ENCODE measurements at regions not wholly inside any gene's neighbourhood (a gene's known extent, or its start where the extent isn't known, plus 50 kb on each side); places are given as distances from the start of the nearest gene placed in this dataset.
A peak's percentile ranks its signal among the peaks of the same experiment; 100 is the strongest.

DNA sequence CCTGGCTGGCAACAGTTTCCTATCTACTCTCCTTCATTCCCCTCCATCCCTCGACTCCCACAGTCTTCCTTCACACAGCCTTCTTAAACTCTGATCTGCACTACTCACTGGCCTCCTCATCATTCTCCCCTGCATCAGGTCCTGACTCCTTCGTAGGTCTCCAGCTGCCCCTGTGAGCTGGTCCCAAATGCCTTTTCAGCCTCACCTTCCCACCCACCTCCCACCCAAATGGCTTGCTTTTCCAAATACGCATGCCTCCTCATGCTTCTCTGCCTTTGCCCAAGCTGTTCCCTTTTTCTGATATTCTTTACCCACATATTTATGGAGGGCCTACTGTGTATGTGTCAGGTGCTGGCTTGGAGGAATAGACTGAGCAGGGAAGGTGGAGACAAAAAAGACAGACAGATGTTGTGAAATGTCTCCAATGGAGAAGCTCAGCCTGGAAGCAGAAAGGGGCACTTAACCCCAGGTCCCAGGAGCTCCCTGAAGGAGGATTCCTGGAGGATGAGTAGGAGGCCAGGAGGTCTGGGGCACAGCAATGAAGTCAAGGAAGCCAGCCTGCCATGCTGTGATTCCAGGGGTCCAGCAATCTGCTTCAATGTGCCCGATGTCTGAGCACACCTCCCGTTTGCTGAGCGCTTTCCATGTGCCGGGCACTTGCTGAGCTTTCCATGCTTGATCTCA lies 252.2 kb downstream of the SHQ1 start:
- Histone ChIP-seq H3K27me3 (ENCODE audit: control insufficient read depth in 2 of 2, insufficient read depth in 2 of 2, low read length in 2 of 2) (no peaks in the 10 kb centered on the region), H3K4me3 (replicated peaks in 1 of 3; ENCODE audit: low read depth in 2 of 3, low read length in 3 of 3) (no peak overlapping the region), H3K4me1 (ENCODE audit: control insufficient read depth in 1 of 2, insufficient read depth in 2 of 2, low read length in 2 of 2) (peaks cover 26 to 27% of the 10 kb centered on the region in 2 donors), H3K36me3 (replicated peaks in 1 of 2; ENCODE audit: control insufficient read depth in 1 of 2, insufficient read depth in 2 of 2, low read length in 2 of 2) (no peaks in the 10 kb centered on the region), H2AFZ (ENCODE audit: insufficient read depth, low read depth, low read length, poor library complexity, severe bottlenecking) (no peak overlapping the region), H3K9ac (ENCODE audit: insufficient read depth, low read length, poor library complexity, severe bottlenecking) (no peak overlapping the region), H3K27ac (ENCODE audit: low read depth in 1 of 2, low read length in 2 of 2) (no peak overlapping the region), H3K4me2 (replicated peaks; ENCODE audit: extremely low read depth, low read length, poor library complexity, severe bottlenecking) (no peak overlapping the region), H4K20me1 (ENCODE audit: insufficient read depth, low read length) (no peaks in the 10 kb centered on the region), H3K9me3 (replicated peaks in 1 of 2; ENCODE audit: control insufficient read depth in 1 of 2, insufficient read depth in 1 of 2, low read length in 2 of 2) (no peaks in the 10 kb centered on the region), H3K79me2 (ENCODE audit: insufficient read depth, low read length) (no peaks in the 10 kb centered on the region)
- no peak for DNase-seq
- Mint-ChIP-seq H3K27ac (peak overlapping the region in 2 of 7 donors; percentile 26 to 61), H3K4me3 (no peak overlapping the region), H3K27me3 (ENCODE audit: low read depth in 3 of 3) (peaks cover 0 to 4% (median 2%) of the 10 kb centered on the region in 3 donors), H3K9me3 (peaks cover 0 to 2% (median 0%) of the 10 kb centered on the region in 7 donors), H3K4me1 (peaks cover 41% of the 10 kb centered on the region), H3K36me3 (peaks cover 0 to 3% of the 10 kb centered on the region in 2 donors)
- intact Hi-C loops (cut with micrococcal nuclease), result loop anchor here in 1 of 2 donors (10.0 kb wide), 1 partner anchor 59 kb away; no protein-coding TSS in a partner anchor
- WGBS (ENCODE audit: insufficient coverage), result 94% methylated on average over 6 of the region's 7 CpGs
- TF ChIP-seq, protein P1, sequence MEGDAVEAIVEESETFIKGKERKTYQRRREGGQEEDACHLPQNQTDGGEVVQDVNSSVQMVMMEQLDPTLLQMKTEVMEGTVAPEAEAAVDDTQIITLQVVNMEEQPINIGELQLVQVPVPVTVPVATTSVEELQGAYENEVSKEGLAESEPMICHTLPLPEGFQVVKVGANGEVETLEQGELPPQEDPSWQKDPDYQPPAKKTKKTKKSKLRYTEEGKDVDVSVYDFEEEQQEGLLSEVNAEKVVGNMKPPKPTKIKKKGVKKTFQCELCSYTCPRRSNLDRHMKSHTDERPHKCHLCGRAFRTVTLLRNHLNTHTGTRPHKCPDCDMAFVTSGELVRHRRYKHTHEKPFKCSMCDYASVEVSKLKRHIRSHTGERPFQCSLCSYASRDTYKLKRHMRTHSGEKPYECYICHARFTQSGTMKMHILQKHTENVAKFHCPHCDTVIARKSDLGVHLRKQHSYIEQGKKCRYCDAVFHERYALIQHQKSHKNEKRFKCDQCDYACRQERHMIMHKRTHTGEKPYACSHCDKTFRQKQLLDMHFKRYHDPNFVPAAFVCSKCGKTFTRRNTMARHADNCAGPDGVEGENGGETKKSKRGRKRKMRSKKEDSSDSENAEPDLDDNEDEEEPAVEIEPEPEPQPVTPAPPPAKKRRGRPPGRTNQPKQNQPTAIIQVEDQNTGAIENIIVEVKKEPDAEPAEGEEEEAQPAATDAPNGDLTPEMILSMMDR (IDR thresholded peaks at IDR 0.05), result no peak

DNA sequence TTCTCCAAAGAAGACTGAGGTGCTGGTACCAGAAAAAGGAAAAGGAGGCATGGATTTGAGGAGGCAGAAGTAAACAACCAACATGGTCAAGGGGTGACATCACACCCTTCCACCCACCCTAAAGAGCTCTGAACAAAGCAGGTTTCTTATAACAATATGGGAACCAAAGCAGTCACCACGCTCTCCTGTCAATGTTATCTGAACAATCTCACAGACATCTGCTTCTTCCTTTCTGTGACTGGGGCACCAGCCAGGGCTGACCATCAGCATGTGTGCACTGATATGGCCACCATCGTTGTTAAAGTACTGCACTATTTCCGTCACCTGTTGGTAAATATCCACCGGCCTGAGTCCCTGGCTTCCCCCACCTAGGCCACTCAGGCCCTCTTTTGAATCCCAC lies 252.9 kb downstream of the SHQ1 start:
- peaks cover 26 to 27% of the 10 kb centered on the region in 2 donors for H3K4me1 ChIP-seq (ENCODE audit: control insufficient read depth in 1 of 2, insufficient read depth in 2 of 2, low read length in 2 of 2)
- Mint-ChIP-seq H3K27me3 (ENCODE audit: low read depth in 3 of 3) (peaks cover 0 to 4% (median 2%) of the 10 kb centered on the region in 3 donors), H3K27ac (peak overlapping the region in 3 of 7 donors; percentile 26 to 55 (median 33)), H3K4me3 (no peak overlapping the region), H3K4me1 (peaks cover 41% of the 10 kb centered on the region), H3K36me3 (peaks cover 0 to 3% of the 10 kb centered on the region in 2 donors), H3K9me3 (peaks cover 0 to 2% (median 0%) of the 10 kb centered on the region in 7 donors)
- H4K20me1 ChIP-seq (ENCODE audit: insufficient read depth, low read length), result no peaks in the 10 kb centered on the region
- H3K9me3 ChIP-seq (replicated peaks in 1 of 2; ENCODE audit: control insufficient read depth in 1 of 2, insufficient read depth in 1 of 2, low read length in 2 of 2), result no peaks in the 10 kb centered on the region
- H3K36me3 ChIP-seq (replicated peaks in 1 of 2; ENCODE audit: control insufficient read depth in 1 of 2, insufficient read depth in 2 of 2, low read length in 2 of 2), result no peaks in the 10 kb centered on the region
- TF ChIP-seq, protein P1 (IDR thresholded peaks at IDR 0.05), result no peak
- WGBS (ENCODE audit: insufficient coverage), result 49% methylated on average over 4 of the region's 4 CpGs
- H3K4me2 ChIP-seq (replicated peaks; ENCODE audit: extremely low read depth, low read length, poor library complexity, severe bottlenecking), result no peak overlapping the region
- no peak overlapping the region for H3K4me3 ChIP-seq (replicated peaks in 1 of 3; ENCODE audit: low read depth in 2 of 3, low read length in 3 of 3)
- no peak overlapping the region for H2AFZ ChIP-seq (ENCODE audit: insufficient read depth, low read depth, low read length, poor library complexity, severe bottlenecking)
- no peaks in the 10 kb centered on the region for H3K79me2 ChIP-seq (ENCODE audit: insufficient read depth, low read length)
- no peak overlapping the region for H3K27ac ChIP-seq (ENCODE audit: low read depth in 1 of 2, low read length in 2 of 2)
- intact Hi-C loops (cut with micrococcal nuclease), result loop anchor here in 1 of 2 donors (10.0 kb wide), 1 partner anchor 59 kb away; no protein-coding TSS in a partner anchor
- H3K9ac ChIP-seq (ENCODE audit: insufficient read depth, low read length, poor library complexity, severe bottlenecking), result no peak overlapping the region
- no peak for DNase-seq
- H3K27me3 ChIP-seq (ENCODE audit: control insufficient read depth in 2 of 2, insufficient read depth in 2 of 2, low read length in 2 of 2), result no peaks in the 10 kb centered on the region
